OCI-LY7 (cell line): ENCODE measurements at regions not wholly inside any gene's neighbourhood (a gene's known extent, or its start where the extent isn't known, plus 50 kb on each side); places are given as distances from the start of the nearest gene placed in this dataset.

ENCODE experiments used
- BruUV-seq: library from RNA; stranded (reverse); fragments of 400-500 nt; replicated peaks from 2 replicates; lab custom pipeline; 2021; lab: Mats Ljungman, UMichigan
- CTCF ChIA-PET: fragments of 300-600 bp; sonication (Branson Sonifier 250); formaldehyde crosslinking; loops from one replicate; lab custom pipeline; 2022; ENCODE audit warnings: antibody characterized with exemption; ENCODE audit not compliant: unreplicated experiment; lab: Charles Lee
- POLR2A ChIA-PET: fragments of 300-600 bp; sonication (Branson Sonifier 250); formaldehyde crosslinking; loops from one replicate; lab custom pipeline; 2022; ENCODE audit warnings: antibody characterized with exemption; lab: Charles Lee
- DNase-seq: peaks from one replicate; pipeline ENCODE4 v3.0.0-alpha.2; 2015; ENCODE audit warnings: low spot score
- H2AFZ ChIP-seq: fragments of 200-600 bp; sonication (generic), shearing (Covaris generic); 2 replicates; pipeline ENCODE4 v1.6.1; 2014; ENCODE audit warnings: mild to moderate bottlenecking, antibody characterized with exemption, low read length, moderate library complexity
- H3K27ac ChIP-seq: fragments of 200-600 bp; sonication (generic); 2 replicates; pipeline ENCODE4 v1.5.1; 2014; ENCODE audit warnings: mixed run types, low read depth, mild to moderate bottlenecking, moderate library complexity, low read length, inconsistent platforms; ENCODE audit not compliant: poor library complexity, severe bottlenecking
- H3K36me3 ChIP-seq: fragments of 200-600 bp; sonication (generic); 2 replicates; pipeline ENCODE4 v1.6.1; 2014; ENCODE audit warnings: mild to moderate bottlenecking, antibody characterized with exemption, low read length, moderate library complexity, mixed read lengths; ENCODE audit not compliant: insufficient read depth
- H3K4me1 ChIP-seq: fragments of 200-600 bp; sonication (generic); 2 replicates; pipeline ENCODE4 v1.5.1; 2014; ENCODE audit warnings: mild to moderate bottlenecking, low read length; ENCODE audit not compliant: insufficient read depth, poor library complexity, severe bottlenecking
- H3K4me2 ChIP-seq: fragments of 200-600 bp; sonication (generic); 2 replicates; pipeline ENCODE4 v1.6.1; 2014; ENCODE audit warnings: mild to moderate bottlenecking, low read length
- H3K4me3 ChIP-seq: fragments of 200-600 bp; sonication (generic); 2 replicates; pipeline ENCODE4 v1.5.1; 2014; ENCODE audit warnings: mild to moderate bottlenecking, low read depth, low read length; ENCODE audit not compliant: poor library complexity, severe bottlenecking
- H3K79me2 ChIP-seq: fragments of 200-600 bp; sonication (generic); 2 replicates; pipeline ENCODE4 v1.6.1; 2016; ENCODE audit warnings: low read depth, mild to moderate bottlenecking, low read length, moderate library complexity, mixed read lengths; ENCODE audit not compliant: insufficient read depth
- H3K9me2 ChIP-seq: fragments of 200-600 bp; sonication (generic); 2 replicates; pipeline ENCODE4 v1.6.1; 2016; ENCODE audit warnings: mild to moderate bottlenecking, low read length, mixed read lengths; ENCODE audit not compliant: insufficient read depth
- H3K9me3 ChIP-seq: fragments of 200-600 bp; sonication (generic); 2 replicates; pipeline ENCODE4 v1.6.1; 2014; ENCODE audit warnings: mild to moderate bottlenecking, mixed run types, low read length, mixed read lengths
- H4K20me1 ChIP-seq: fragments of 200-600 bp; sonication (generic); 2 replicates; pipeline ENCODE4 v1.6.1; 2014; ENCODE audit warnings: mild to moderate bottlenecking, antibody characterized with exemption, low read length, moderate library complexity, mixed read lengths; ENCODE audit not compliant: insufficient read depth
- EZH2phosphoT487 ChIP-seq: fragments of 200-600 bp; sonication (generic); IDR thresholded peaks from 2 replicates; pipeline ENCODE4 v1.6.1; 2018; ENCODE audit warnings: low read depth, borderline replicate concordance, mild to moderate bottlenecking, mixed run types, antibody characterized with exemption, low read length, moderate library complexity, mixed read lengths
- intact Hi-C: fragments of 100-400 bp; cut with micrococcal nuclease; formaldehyde crosslinking; loops from one replicate; pipeline ENCODE4 v1.10.0; 2022; ENCODE audit not compliant: unreplicated experiment
- TF ChIP-seq, protein P1 (sequence below): fragments of 200-600 bp; sonication (generic); conservative IDR thresholded peaks from 2 replicates; pipeline ENCODE4 v1.5.1; 2014; ENCODE audit warnings: mild to moderate bottlenecking, antibody characterized with exemption, low read length, moderate library complexity, mixed read lengths

GRCh38 chr10:88120599-88121333, 257.3 kb downstream of the PTEN start:
- intact Hi-C loops: no loop called here
- Histone ChIP-seq H3K4me2 (peak overlapping the region; percentile 70), H3K4me3 (peak overlapping the region; percentile 42), H3K27ac (peak overlapping the region; percentile 34), H3K9me2 (no peaks in the 10 kb centered on the region), H3K36me3 (no peaks in the 10 kb centered on the region), H4K20me1 (no peaks in the 10 kb centered on the region), H3K79me2 (no peaks in the 10 kb centered on the region), H2AFZ (peak overlapping the region; percentile 71), H3K9me3 (no peaks in the 10 kb centered on the region), H3K4me1 (peaks cover 78% of the 10 kb centered on the region)
- TF ChIP-seq EZH2phosphoT487: no peak
- ChIA-PET CTCF (interaction anchor here (1.5 kb wide), 1 partner anchor 13 kb away, joined by 5 read pairs; no protein-coding TSS in a partner anchor), POLR2A (interaction anchor here (0.5 to 3.3 kb wide), 24 partner anchors 8 to 454 kb away, joined by 3 to 15 read pairs (median 3); partner anchors contain the start of genes KLLN and PTEN)
- BruUV-seq: no TSS peak
- peak; percentile 59 for DNase-seq

GRCh38 chr10:88121361-88121760, 257.9 kb downstream of the PTEN start:
- H3K9me2 ChIP-seq: no peaks in the 10 kb centered on the region
- H3K4me1 ChIP-seq: peaks cover 72% of the 10 kb centered on the region
- CTCF ChIA-PET: interaction anchor here (1.5 kb wide), 1 partner anchor 13 kb away, joined by 5 read pairs; no protein-coding TSS in a partner anchor
- no TSS peak for BruUV-seq
- no peaks in the 10 kb centered on the region for H4K20me1 ChIP-seq
- H3K4me3 ChIP-seq: no peak overlapping the region
- TF ChIP-seq EZH2phosphoT487: no peak
- TF ChIP-seq, protein P1, sequence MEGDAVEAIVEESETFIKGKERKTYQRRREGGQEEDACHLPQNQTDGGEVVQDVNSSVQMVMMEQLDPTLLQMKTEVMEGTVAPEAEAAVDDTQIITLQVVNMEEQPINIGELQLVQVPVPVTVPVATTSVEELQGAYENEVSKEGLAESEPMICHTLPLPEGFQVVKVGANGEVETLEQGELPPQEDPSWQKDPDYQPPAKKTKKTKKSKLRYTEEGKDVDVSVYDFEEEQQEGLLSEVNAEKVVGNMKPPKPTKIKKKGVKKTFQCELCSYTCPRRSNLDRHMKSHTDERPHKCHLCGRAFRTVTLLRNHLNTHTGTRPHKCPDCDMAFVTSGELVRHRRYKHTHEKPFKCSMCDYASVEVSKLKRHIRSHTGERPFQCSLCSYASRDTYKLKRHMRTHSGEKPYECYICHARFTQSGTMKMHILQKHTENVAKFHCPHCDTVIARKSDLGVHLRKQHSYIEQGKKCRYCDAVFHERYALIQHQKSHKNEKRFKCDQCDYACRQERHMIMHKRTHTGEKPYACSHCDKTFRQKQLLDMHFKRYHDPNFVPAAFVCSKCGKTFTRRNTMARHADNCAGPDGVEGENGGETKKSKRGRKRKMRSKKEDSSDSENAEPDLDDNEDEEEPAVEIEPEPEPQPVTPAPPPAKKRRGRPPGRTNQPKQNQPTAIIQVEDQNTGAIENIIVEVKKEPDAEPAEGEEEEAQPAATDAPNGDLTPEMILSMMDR: no peak
- no peaks in the 10 kb centered on the region for H3K79me2 ChIP-seq
- POLR2A ChIA-PET: interaction anchor here (0.6 to 3.3 kb wide), 22 partner anchors 8 to 453 kb away, joined by 3 to 15 read pairs (median 3); partner anchors contain the start of genes KLLN and PTEN
- no peaks in the 10 kb centered on the region for H3K9me3 ChIP-seq
- peak overlapping the region; percentile 82; the same call in 1 of the 2 replicates for H2AFZ ChIP-seq
- no peak overlapping the region for H3K27ac ChIP-seq
- DNase-seq: no peak
- peak overlapping the region; percentile 70; the same call in 1 of the 2 replicates for H3K4me2 ChIP-seq
- intact Hi-C loops: no loop called here
- no peaks in the 10 kb centered on the region for H3K36me3 ChIP-seq

- BruUV-seq: no TSS peak
- Histone ChIP-seq H3K79me2 (no peaks in the 10 kb centered on the region), H3K36me3 (no peaks in the 10 kb centered on the region), H3K4me3 (no peak overlapping the region), H4K20me1 (no peaks in the 10 kb centered on the region), H3K4me2 (peak overlapping the region; percentile 56), H3K9me2 (no peaks in the 10 kb centered on the region), H3K4me1 (peaks cover 64% of the 10 kb centered on the region), H3K9me3 (no peaks in the 10 kb centered on the region), H3K27ac (peak overlapping the region; percentile 36), H2AFZ (peak overlapping the region; percentile 82)
- intact Hi-C loops: no loop called here
- POLR2A ChIA-PET: interaction anchor here (0.8 to 3.3 kb wide), 11 partner anchors 9 to 268 kb away, joined by 3 to 15 read pairs (median 4); partner anchors contain the start of genes KLLN and PTEN
- CTCF ChIA-PET: no interaction called here
- TF ChIP-seq EZH2phosphoT487: no peak
- TF ChIP-seq, protein P1: no peak
- DNase-seq: no peak
Observed at GRCh38 chr10:88122145-88122544, 258.7 kb downstream of the PTEN start.
